ENCODE measurements at regions not wholly inside any gene's neighbourhood (a gene's known extent, or its start where the extent isn't known, plus 50 kb on each side); places are given as distances from the start of the nearest gene placed in this dataset.

- Histone ChIP-seq H3K36me3 (ENCODE audit: control insufficient read depth in 2 of 2, insufficient read depth in 1 of 2, low read length in 2 of 2) (no peaks in the 10 kb centered on the region), H3K4me3 (ENCODE audit: low read depth, low read length) (no peak overlapping the region), H3K27ac (ENCODE audit: extremely low read depth, low read depth, low read length) (no peak overlapping the region), H3K4me1 (ENCODE audit: control insufficient read depth, insufficient read depth, low read length) (no peaks in the 10 kb centered on the region), H3K9me3 (ENCODE audit: control insufficient read depth, insufficient read depth, low read depth, low read length) (no peaks in the 10 kb centered on the region)
- CTCF ChIA-PET, result no interaction called here
- no peak for TF ChIP-seq HIC1 (tag by site-specific recombination; IDR thresholded peaks at IDR 0.05)
- no peak for TF ChIP-seq ZNF175 (tag by site-specific recombination; IDR thresholded peaks at IDR 0.05)
- TF ChIP-seq GLI2 (tag by site-specific recombination; IDR thresholded peaks at IDR 0.05; ENCODE audit: borderline replicate concordance, low read depth), result no peak
- no peak for TF ChIP-seq ZNF621 (tag by site-specific recombination; IDR thresholded peaks at IDR 0.05)
- no peak for TF ChIP-seq ZNF600 (tag by site-specific recombination; IDR thresholded peaks at IDR 0.05)
- no peak for TF ChIP-seq ZNF266 (tag by site-specific recombination; IDR thresholded peaks at IDR 0.05; ENCODE audit: low read depth)
- no peak for TF ChIP-seq ZNF664 (tag by site-specific recombination; IDR thresholded peaks at IDR 0.05)
- TF ChIP-seq ZNF114 (tag by site-specific recombination; IDR thresholded peaks at IDR 0.05), result no peak
- TF ChIP-seq GLIS2 (tag by site-specific recombination; IDR thresholded peaks at IDR 0.05), result no peak
- TF ChIP-seq KLF17 (tag by site-specific recombination; IDR thresholded peaks at IDR 0.05), result no peak
- TF ChIP-seq RBAK (tag by site-specific recombination; IDR thresholded peaks at IDR 0.05), result no peak
- TF ChIP-seq ZNF473 (tag by site-specific recombination; IDR thresholded peaks at IDR 0.05), result no peak
- TF ChIP-seq ZNF394 (tag by site-specific recombination; IDR thresholded peaks at IDR 0.05; ENCODE audit: borderline replicate concordance), result no peak
- TF ChIP-seq ZNF768 (tag by site-specific recombination; IDR thresholded peaks at IDR 0.05), result no peak
- no peak for TF ChIP-seq GLI4 (tag by site-specific recombination; IDR thresholded peaks at IDR 0.05)
- no peak for TF ChIP-seq ZNF585B (tag by site-specific recombination; IDR thresholded peaks at IDR 0.05)
- no peak for TF ChIP-seq OVOL3 (tag by site-specific recombination; IDR thresholded peaks at IDR 0.05)
- TF ChIP-seq ZSCAN16 (tag by site-specific recombination; IDR thresholded peaks at IDR 0.05), result no peak
- TF ChIP-seq ZNF660 (tag by site-specific recombination; IDR thresholded peaks at IDR 0.05), result no peak
- POLR2A ChIA-PET, result interaction anchor here (0.6 kb wide), 1 partner anchor 157 kb away, joined by 4 read pairs; no protein-coding TSS in a partner anchor
These were observed 161.8 kb upstream of the GRIK2 start for GRCh38 chr6:101231606-101232235.

- TF ChIP-seq MZF1 (tag by site-specific recombination; IDR thresholded peaks at IDR 0.05; ENCODE audit: borderline replicate concordance) (no peak), ZBTB7A (tag by site-specific recombination; IDR thresholded peaks at IDR 0.05; ENCODE audit: low read depth) (no peak), ZNF341 (tag by site-specific recombination; IDR thresholded peaks at IDR 0.05; ENCODE audit: low read depth) (no peak), ZIC2 (tag by site-specific recombination; IDR thresholded peaks at IDR 0.05) (no peak), GLIS1 (tag by site-specific recombination; IDR thresholded peaks at IDR 0.05) (no peak), ZNF140 (tag by site-specific recombination; IDR thresholded peaks at IDR 0.05) (no peak), ZNF16 (tag by site-specific recombination; IDR thresholded peaks at IDR 0.05; ENCODE audit: low read depth) (no peak), ZNF223 (tag by site-specific recombination; IDR thresholded peaks at IDR 0.05) (no peak), ZNF501 (tag by site-specific recombination; IDR thresholded peaks at IDR 0.05) (no peak), ZNF112 (tag by site-specific recombination; IDR thresholded peaks at IDR 0.05) (no peak), ZNF292 (tag by site-specific recombination; IDR thresholded peaks at IDR 0.05; ENCODE audit: borderline replicate concordance, low read depth) (no peak), PRDM6 (tag by site-specific recombination; IDR thresholded peaks at IDR 0.05) (no peak), ZNF184 (tag by site-specific recombination; IDR thresholded peaks at IDR 0.05) (no peak), ZNF785 (tag by site-specific recombination; IDR thresholded peaks at IDR 0.05) (no peak), ZNF157 (tag by site-specific recombination; IDR thresholded peaks at IDR 0.05) (no peak), ZNF514 (tag by site-specific recombination; IDR thresholded peaks at IDR 0.05) (no peak)
- no peaks in the 10 kb centered on the region for H3K4me1 ChIP-seq (ENCODE audit: control insufficient read depth, insufficient read depth, low read length)
- H3K4me3 ChIP-seq (ENCODE audit: low read depth, low read length), result no peak overlapping the region
- no peaks in the 10 kb centered on the region for H3K36me3 ChIP-seq (ENCODE audit: control insufficient read depth in 2 of 2, insufficient read depth in 1 of 2, low read length in 2 of 2)
- no peak overlapping the region for H3K27ac ChIP-seq (ENCODE audit: extremely low read depth, low read depth, low read length)
- POLR2A ChIA-PET, result no interaction called here
- CTCF ChIA-PET, result interaction anchor here (0.7 kb wide), 1 partner anchor 1232 kb away, joined by 3 read pairs; no protein-coding TSS in a partner anchor
- H3K9me3 ChIP-seq (ENCODE audit: control insufficient read depth, insufficient read depth, low read depth, low read length), result no peaks in the 10 kb centered on the region
These were observed 160.5 kb upstream of the GRIK2 start for GRCh38 chr6:101232961-101233360.
